Cerebellar nuclear complex (tissue), 1 donor: ENCODE measurements at regions not wholly inside any gene's neighbourhood (a gene's known extent, or its start where the extent isn't known, plus 50 kb on each side); places are given as distances from the start of the nearest gene placed in this dataset.
"Not testable (repeated sequence)": the region's sequence is repeated elsewhere in the genome, so short reads cannot be mapped to it uniquely, and the experiment has no call there.

Experiments
- DNase-seq, 2 experiments: peaks; one replicate each; lab custom pipeline; 2025; lab: John Stamatoyannopoulos, UW

DNA sequence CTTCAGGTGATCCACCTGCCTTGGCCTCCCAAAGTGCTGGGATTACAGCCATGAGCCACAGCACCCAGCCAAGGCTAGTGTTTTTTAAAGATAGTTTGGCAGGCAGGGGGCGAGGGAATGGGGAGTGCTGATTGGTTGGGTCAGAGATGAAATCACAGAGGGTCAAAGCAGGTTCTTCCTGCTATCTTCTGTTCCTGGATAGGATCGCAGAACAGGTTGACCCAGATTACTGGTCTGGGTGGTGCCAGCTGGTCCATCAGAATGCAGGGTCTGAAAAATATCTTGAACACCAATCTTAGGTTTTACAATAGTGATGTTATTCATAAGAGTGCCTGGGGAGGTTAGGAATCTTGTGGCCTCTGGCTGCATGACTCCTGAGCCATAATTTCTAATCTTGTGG is 272.2 kb downstream of the CD83 start:
- not testable (repeated sequence) for DNase-seq

DNA sequence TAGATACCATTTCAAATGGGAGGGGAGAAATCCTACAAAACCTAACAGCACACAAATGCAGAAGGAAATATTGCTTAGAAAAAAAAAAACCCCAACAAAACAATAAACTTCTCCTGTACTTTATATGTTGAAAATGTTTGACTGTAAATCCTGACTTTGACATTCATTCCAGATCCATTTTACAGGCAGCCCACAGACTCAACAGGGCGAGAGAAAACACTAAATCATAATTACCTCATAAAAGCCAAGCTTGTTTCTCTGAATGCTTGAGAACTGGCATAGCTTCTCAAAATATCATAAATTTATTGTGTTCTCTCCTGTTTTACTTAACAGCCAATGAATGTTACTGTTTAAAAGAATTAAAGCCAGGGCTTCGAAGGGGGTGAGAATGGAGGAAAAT is 273.2 kb downstream of the CD83 start:
- no peak for DNase-seq

DNA sequence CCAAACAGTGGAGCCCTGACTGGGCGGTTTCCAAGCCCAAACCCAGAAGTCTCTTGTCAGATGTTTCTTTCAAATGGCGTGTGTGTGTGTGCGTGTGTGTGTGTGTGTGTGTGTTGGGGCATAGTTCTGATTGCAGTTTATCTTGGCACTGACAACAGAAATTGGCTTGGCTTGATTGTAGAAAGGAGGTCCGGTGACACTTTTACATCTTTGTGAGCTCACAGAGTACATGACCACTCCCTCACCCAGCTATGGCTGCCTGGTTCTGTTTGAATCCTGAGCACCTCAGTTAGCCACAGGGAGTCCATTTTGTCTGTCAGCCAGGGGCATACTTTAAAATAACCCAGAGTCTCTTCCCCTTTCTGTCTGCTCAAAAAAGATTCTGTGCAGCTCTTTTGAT is 276.3 kb downstream of the CD83 start:
- DNase-seq = no peak

DNA sequence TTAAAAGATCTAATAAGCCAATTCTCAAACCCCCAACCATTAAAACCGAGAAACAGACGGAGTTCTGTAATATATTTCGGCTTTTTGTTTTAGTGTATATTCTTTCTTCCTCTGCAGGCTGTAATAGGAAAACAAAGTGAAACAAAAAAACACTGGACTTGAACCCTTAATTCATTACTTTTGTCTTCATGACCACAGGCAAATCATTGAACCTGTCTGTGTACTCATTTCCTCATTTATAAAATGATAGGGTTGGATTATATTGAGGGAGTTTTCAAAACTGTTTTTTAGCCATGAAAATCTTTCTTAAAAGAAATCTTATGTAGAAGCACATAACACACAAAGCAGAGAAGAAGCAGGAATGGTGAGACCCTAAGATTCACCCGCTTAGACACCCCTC is 278.8 kb downstream of the CD83 start:
- no peak for DNase-seq

DNA sequence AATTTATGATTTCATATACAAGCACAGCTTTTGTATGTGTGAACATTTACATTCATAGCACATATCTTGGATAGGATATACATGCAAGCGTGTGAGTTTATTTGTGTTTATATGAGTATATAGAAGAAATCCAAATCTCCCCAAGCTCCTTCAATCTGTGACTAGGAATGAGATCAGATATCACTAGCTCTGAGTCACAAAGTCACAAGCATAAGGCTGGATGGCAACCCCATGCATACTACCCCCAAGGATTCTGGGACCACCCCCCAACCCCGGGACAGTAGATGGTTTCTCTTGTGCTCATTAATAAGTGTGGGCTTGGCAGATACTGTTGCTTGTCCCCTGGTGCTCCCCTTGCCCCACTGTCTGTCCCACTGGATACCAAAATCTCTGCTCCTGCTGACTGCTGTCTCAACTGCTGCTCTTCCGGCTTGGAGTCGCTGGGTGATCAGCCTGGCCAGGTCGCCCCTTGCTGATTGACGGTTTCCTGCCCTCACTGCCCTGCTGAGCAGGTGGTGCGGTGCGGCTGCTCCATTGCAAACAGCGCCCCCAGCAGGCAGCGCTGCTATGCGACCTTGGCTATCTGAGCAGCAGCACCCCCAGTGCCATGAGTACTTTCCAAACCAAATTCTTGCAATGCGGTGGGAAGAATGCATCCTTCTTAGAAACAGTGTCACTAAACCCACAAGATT is 279.4 kb downstream of the CD83 start:
- no peak for DNase-seq

DNA sequence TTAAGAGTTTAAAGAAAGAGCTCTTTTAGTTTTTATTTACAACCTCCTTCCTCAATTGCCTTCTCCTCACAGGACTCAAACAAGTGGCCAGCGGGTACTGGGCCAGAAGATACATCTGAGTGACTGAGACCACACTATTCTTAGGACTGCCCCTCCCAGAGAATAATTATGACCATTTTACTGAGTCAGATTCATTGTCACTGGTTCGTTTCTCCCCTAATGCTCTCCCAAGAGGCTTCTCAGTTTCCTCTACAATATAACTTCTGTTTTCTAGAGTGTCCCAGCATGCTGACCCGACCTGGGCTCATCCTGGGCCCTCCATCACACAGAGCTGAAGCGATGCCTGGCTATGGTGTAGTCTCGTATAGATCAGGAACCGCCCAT is 279.9 kb downstream of the CD83 start:
- DNase-seq = no peak

DNA sequence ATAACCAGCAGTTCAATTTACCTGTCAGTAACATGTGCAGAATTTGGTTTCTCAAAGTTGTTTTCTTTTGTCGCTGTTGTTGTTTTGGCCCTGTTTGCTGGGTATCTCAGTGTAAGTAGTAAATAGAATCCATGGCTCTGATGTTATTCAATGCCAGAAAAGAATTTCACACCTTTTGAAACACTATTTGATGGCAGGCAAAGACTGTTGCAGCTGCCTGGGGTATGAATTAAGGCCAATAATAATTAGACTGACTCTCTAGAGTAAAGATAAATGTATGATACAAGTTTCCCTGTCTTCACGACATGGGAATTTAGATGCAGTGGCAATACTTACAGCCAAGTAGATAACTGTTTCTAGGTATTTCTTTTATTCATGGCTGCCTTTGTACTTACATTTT is 281.4 kb downstream of the CD83 start:
- no peak for DNase-seq

DNA sequence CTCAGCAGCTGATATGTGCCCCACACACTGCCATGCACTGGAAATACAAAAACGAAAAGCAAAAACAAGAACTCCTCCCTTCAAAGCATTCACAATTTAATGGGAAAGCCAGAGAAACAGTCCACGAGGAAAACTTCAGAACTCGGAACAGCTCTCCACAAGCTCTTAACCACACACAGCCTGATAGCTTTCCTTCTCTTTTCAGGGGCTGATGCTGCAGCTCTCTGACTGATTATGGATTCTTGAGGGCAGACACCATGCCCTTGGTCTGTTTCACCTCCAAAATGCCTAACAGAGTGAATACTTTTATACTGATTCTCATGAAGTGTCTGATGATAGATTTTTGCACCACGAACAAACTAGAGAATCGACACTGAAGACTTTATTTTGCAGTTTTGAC is 282.1 kb downstream of the CD83 start:
- no peak for DNase-seq

DNA sequence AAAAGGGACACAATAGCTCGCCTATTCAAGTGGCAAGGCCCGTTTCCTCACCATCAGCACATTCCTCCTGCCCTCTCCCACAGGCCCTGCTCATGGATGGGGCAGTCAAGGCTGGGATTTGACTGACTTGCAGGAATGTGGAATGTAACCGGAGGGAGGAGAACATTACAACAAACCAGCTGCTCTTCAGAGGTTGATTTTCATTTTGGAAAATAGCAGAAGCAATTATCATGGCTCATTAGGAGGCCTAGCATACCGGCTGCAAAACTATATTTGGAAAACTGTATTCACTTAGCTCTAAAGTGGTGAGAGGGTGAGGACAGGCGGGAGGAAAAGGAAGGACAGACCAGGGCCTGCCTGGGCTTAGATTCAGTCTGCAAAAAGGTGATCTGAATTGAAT is 283.7 kb downstream of the CD83 start:
- no peak for DNase-seq

DNA sequence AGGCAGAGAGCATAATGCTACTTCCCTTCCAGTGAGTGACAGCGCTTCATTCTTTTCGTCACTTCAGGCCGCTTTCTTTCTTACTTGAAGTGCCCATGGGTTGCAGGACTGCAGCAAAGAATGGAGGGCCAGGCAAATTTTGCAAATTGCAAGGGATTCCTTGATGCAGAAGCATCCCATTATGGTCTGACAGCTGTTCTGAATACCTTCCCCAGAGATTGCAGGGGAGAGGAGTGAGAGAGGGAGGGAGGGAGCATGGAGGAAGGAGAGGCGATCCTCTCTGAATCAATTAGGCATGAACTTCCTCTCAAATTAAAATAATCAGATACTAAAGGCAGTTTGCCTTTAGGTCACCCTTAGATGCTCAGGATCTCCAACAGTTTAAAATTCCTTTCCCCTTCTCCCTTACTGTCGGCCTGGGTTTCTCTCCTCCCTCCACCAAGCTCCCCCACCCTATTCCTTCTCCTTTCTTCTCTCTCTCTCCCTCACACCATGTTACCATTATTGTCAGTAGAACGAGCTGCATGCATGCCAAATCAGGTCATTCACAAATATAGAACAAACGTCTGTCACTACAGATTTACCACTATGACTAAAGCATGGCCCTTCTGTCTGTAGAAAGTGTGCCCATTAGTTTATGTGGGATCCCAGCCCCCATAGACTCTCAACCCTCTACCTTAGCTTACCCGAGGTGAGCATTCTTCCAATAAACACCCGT is 289.2 kb downstream of the CD83 start:
- DNase-seq = peak; percentile 78 to 92

DNA sequence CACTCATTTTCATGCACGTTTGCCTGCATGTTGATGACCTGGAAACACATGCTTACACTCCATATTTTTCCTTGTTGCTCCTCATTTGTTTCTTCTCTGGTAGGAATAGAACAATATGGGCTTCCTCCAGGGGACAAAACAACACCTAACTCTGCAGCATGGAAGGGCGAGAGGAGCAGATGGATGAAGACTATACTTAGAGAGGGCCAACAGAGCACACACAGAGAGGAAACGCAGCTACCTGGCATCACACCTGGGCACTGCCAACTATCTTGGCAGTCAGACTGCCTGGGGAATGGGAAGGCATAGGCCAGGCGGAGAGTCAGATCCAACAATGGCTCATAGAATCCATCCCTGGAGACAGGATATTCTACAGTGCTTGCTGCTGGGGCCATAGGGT is 290.9 kb downstream of the CD83 start:
- DNase-seq = peak; percentile 94 to 95

DNA sequence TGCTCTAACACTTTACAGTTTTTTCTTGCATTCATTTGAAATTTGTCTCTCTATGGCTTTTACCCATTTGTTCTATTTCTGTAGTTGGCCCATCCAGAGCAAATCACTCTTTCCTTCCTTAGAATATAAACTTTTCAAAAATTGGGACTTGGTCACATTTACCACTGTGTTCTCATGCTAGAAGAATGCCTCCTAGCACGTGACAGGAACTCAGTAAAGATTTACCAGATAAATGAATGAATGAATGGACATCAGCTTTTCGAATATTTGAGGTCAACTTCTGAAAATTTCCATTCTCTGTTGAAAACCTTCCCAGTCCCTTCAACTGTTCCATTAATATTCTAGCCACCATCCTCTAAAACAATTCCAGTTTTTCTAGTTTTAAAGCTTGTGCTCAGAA is 294.5 kb downstream of the CD83 start:
- DNase-seq = no peak

DNA sequence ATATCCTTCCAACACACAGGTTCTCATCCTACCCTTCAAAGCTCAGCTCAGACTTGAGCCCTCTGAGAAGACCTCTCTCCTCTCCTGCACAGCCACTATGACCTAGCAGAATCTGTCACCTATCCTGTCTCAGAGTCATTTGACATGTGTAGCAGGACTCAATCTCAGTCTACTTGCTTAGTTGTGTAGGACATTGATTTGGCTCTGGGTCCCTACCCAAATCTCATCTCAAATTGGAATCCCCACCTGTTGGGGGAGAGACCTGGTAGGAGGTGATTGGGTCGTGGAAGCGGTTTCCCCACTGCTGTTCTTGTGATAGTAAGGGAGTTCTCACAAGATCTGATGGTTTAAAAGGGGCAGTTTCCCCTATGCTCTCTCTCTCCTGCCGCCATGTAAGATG is 297.9 kb downstream of the CD83 start:
- no peak for DNase-seq

DNA sequence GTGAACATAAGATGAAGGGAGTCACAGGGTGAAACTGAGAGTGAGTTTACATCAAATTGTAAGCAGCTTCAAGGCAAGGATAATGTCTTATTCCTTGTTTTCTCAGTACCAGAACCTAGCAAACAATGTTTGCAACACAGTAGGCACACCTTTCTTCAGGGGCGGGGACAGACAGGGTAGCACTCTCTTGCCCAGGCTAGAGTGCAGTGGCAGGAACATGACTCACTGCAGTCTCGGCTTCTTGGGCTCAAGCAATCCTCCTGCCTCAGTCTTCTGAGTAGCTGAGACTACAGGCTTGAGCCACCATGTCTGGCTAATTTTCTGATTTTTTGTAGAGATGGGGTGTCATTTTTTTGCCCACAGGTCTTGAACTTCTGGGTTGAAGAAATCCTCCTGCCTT is 299.8 kb downstream of the CD83 start:
- DNase-seq = no peak

DNA sequence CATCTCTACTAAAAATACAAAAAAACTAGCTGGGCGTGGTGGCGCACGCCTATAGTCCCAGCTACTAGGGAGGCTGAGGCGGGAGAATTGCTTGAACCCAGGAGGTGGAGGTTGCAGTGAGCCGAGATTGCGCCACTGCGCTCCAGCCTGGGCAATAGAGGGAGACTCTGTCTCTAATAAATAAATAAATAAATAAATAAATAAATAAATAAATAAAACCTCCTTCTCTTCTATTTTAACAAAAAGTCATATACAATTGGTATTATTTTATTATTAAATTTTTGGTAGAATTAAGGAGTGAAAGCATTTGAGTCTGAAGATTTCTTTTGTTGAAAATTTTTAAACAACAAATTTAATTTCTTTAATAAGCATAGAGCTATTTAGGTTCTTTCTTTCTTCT is 301.7 kb downstream of the CD83 start:
- not testable (repeated sequence) for DNase-seq

DNA sequence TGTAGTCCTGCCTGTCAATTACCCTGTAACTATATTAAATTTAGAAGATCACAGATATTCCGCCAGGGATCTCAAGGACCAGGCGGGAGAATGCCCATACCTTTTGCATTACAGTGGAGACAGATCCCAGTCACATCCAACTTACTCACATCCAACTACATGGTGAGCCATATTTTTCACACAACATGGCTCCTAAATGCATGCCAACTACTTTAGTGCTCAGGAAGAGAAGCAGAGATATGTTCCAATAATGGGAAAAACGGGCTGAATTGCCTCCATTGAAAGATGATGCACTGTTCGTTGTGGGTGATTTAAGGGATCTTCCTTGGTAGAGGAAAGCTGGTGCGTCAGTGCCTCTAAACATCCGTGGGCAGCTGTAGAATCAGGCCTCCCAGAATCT is 304.5 kb downstream of the CD83 start:
- no peak for DNase-seq

DNA sequence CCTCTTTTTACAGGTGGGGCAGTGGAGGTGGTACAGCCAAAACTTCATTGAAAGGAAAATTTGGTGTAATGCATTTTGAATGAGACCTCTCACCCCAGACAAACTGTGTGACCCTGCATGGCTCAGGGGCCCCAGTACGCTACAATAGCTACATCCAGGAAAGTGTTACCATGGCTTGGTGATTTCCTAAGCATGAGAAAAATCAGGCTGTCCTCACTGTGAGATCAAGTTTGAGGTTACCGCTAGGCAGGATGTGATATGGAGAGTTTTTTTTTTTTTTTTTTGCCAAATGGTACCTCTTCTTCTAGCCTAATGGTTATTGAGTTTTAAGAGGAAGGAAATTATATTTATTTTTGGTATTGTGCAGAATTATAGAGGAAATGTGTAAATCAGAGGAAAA is 305.3 kb downstream of the CD83 start:
- DNase-seq = no peak

DNA sequence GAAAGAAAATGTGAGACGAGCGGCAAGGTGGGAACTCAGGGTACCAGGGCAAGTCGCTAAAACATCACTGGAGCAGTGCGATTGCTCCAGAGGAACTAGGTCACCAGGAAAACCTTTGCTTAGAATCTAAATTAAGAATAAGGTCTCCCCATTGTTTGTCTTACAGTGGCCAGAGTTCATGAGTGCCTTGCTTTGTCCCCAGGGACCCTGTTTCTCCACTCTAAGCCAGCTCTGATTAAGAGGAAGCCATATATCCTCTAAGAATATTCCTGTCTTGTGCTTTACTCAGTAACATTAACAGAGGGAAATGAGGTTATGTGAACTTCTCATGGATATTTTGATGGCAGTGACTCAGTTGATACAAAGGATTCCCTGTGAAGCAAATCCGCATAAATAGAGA is 305.8 kb downstream of the CD83 start:
- no peak for DNase-seq

DNA sequence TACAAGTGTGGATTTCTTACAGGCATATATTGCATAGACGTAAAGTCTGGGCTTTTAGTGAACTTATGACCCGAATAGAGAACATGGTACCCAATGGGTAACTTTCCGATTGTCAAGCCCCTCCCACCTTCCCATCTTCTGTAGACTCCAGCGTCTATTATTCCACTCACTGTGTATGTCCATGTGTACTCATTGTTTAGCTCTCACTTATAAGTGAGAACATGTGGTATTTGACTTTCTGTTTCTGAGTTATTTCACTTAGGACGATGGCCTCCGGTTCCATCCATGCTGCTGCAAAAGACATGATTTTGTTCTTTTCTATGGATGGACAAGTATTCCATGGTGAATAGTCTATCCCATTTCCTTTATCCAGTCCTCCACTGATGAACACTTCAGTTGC is 306.4 kb downstream of the CD83 start:
- no peak for DNase-seq

DNA sequence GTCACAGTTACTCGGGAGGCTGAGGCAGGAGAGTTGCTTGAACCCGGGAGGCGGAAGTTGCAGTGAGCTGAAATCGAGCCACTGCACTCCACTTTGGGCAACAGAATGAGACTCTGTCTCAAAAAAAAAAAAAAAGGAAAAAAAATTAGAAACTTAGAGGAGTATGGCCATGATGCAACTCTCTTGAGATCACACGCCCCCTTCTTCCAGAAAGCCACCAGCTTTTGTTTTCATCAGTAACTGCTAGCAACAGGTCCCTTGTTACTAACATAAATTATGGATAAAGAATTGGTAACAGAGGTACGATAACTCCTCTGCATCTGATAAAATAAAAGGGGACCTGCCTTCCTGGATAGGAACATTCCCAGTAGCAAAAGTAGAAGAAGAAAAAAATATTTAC is 308.2 kb downstream of the CD83 start:
- DNase-seq = no peak

DNA sequence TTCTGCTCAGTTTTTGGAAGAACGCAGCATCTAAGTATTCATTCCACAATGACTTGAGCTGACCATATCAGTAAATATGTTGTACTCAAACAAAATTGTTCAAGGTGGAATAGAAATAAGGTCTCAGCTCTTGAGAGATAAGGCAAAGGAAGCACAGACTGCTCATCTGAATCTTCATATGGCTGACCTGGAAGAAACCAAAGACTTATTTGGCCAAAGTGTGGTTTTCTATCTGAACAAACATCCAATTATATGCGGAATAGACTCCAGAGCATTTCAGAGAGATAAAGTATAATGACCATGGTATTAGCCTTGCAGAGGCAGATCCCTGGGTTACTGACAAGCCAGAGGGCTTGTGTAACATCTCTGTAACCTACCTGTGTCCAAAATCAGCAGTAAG is 308.7 kb downstream of the CD83 start:
- DNase-seq = no peak

DNA sequence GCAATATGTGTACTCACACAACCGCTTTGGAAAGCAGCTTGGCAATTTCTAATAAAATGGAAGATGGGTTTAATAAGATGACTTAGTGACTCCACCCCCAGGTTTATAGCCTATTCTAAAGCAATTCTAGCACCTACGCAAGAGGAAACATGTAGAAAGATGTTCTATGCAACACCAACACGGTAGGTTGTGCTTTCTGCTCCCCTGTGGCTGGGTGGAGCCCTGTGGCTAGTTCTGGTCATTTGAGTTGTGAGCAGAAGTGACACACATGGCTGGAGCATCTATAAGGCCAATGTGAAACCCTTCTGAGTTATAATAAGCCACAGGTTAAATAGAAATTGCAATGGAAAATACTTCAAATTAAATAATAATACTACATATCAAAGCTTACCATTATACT is 310.7 kb downstream of the CD83 start:
- DNase-seq = no peak

DNA sequence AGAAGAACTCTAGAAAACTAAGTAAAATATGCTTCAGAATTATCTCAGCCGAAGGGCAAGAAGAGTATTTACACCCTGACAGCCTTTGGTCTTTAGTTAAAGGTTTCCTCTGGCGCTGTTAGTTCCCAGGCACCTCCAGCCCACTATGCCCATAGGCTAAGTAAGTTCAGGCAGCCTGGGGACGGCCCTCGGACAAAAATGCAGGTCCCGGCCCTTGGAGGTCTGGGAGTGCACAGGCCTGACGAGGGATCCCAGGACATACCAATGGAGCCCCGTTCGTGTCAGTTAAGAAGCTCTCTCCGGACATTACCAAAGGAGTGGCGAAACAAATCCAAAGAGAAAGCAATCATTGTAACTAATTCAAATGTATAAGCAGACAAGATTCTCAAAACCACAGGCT is 311.8 kb downstream of the CD83 start:
- DNase-seq = no peak

DNA sequence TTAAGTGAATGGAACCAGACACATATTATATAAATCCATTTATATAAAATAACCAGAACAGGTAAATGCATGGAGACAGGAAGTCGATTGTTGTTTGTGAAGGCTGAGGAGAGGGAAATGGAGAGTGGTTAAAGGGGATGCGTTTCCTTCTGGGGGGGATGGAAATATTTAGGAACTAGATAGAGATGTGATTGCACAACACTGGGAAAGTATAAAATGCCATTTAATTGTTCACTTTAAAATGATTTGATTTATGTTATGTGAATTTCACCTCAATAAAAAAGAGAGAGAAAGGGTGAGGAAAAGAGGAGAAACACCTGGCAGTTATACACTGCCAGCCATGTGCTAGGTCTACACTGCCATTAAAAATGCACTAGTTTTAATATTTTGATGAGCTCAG is 312.6 kb downstream of the CD83 start:
- no peak for DNase-seq
